Hepatocyte (in vitro differentiated cells): ENCODE measurements at regions not wholly inside any gene's neighbourhood (a gene's known extent, or its start where the extent isn't known, plus 50 kb on each side); places are given as distances from the start of the nearest gene placed in this dataset.
"Not testable (repeated sequence)": the region's sequence is repeated elsewhere in the genome, so short reads cannot be mapped to it uniquely, and the experiment has no call there.

Experiments
- DNase-seq: peaks from one replicate; pipeline ENCODE4 v3.0.0-alpha.2; 2016; ENCODE audit warnings: low spot score
- H2AFZ ChIP-seq: fragments of 200-600 bp; sonication (generic); 2 replicates; pipeline ENCODE4 v1.6.0; 2016; ENCODE audit warnings: antibody characterized with exemption, mild to moderate bottlenecking
- H3K27ac ChIP-seq: fragments of 200-600 bp; sonication (generic); 2 replicates; pipeline ENCODE4 v1.5.1; 2016; ENCODE audit warnings: mild to moderate bottlenecking
- H3K27me3 ChIP-seq: fragments of 200-600 bp; sonication (generic); 2 replicates; pipeline ENCODE4 v1.6.1; 2016
- H3K36me3 ChIP-seq: fragments of 200-600 bp; sonication (generic); replicated peaks from 2 replicates; pipeline ENCODE4 v1.5.1; 2016; ENCODE audit warnings: low read depth; ENCODE audit not compliant: insufficient read depth
- H3K4me1 ChIP-seq: fragments of 200-600 bp; sonication (generic); 2 replicates; pipeline ENCODE4 v1.5.1; 2016; ENCODE audit warnings: mild to moderate bottlenecking, moderate library complexity; ENCODE audit not compliant: insufficient read depth
- H3K4me2 ChIP-seq: fragments of 200-600 bp; sonication (generic); 2 replicates; pipeline ENCODE4 v1.6.0; 2016
- H3K4me3 ChIP-seq: fragments of 200-600 bp; sonication (generic); 2 replicates; pipeline ENCODE4 v1.5.1; 2016; ENCODE audit warnings: mild to moderate bottlenecking
- H3K79me2 ChIP-seq: fragments of 200-600 bp; sonication (generic); 2 replicates; pipeline ENCODE4 v1.6.0; 2017; ENCODE audit warnings: mild to moderate bottlenecking
- H3K9me2 ChIP-seq: fragments of 200-600 bp; sonication (generic); replicated peaks from 2 replicates; pipeline ENCODE4 v1.6.0; 2017; ENCODE audit warnings: mild to moderate bottlenecking; ENCODE audit not compliant: insufficient read depth
- H3K9me3 ChIP-seq: fragments of 200-600 bp; sonication (generic); 2 replicates; pipeline ENCODE4 v1.5.1; 2016; ENCODE audit warnings: low read depth, mild to moderate bottlenecking
- H4K20me1 ChIP-seq: fragments of 200-600 bp; sonication (generic); 2 replicates; pipeline ENCODE4 v1.6.0; 2016; ENCODE audit warnings: mild to moderate bottlenecking; ENCODE audit not compliant: insufficient read depth, poor library complexity, severe bottlenecking
- EZH2 ChIP-seq: fragments of 200-600 bp; sonication (generic); IDR thresholded peaks from 2 replicates; pipeline ENCODE4 v1.6.1; 2016; ENCODE audit warnings: antibody characterized with exemption, mild to moderate bottlenecking, borderline replicate concordance
- EZH2phosphoT487 ChIP-seq: fragments of 200-600 bp; sonication (generic); IDR thresholded peaks from one replicate; pipeline ENCODE4 v1.6.1; 2018; ENCODE audit warnings: antibody characterized with exemption, mild to moderate bottlenecking, low read depth, moderate library complexity; ENCODE audit not compliant: unreplicated experiment, severe bottlenecking
- WGBS: methylation state at CpG from one replicate; pipeline ENCODE4 v1.1.6; 2016; ENCODE audit warnings: low lambda C conversion rate; ENCODE audit errors: missing lambda C conversion rate; 5-methylcytosine and 5-hydroxymethylcytosine counted together
- TF ChIP-seq, protein P1 (sequence below): fragments of 200-600 bp; sonication (generic); IDR thresholded peaks from 2 replicates; pipeline ENCODE4 v1.5.1; 2016; ENCODE audit warnings: antibody characterized with exemption, mild to moderate bottlenecking; ENCODE audit not compliant: poor library complexity

DNA sequence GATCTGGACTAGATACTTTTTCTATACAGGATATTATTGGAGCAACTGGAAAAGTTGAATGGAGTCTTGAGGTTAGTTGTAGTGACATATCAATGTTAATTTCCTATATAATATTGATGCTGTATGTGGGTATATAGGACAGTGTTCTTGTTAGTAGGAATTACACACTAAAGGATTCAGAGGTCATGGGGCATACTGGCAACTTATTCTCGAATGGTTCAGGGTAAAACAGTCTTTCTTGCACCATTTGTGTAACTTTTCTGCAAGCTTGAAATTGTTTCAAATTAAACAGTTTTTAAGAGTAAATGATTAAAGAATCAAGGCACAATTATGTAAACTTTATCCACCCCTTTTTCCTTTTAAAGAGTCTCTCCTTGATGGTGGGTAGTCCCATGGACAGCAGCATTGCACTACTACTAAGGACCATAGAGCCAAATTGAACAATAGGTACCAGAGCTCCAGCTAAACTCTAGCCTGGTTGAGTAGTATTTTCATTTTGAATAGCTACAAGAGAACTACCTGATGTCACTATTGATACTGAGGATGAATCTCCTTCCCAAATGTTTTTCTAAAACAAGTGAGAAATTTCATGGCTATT, 70.1 kb downstream of the DMP1 start:
- no peak for DNase-seq
- Histone ChIP-seq H4K20me1 (no peaks in the 10 kb centered on the region), H3K4me2 (no peak overlapping the region), H3K27ac (no peak overlapping the region), H3K4me3 (no peak overlapping the region), H3K36me3 (no peaks in the 10 kb centered on the region), H3K79me2 (no peaks in the 10 kb centered on the region), H3K27me3 (no peaks in the 10 kb centered on the region), H3K4me1 (no peaks in the 10 kb centered on the region), H2AFZ (no peak overlapping the region), H3K9me3 (no peaks in the 10 kb centered on the region), H3K9me2 (no peaks in the 10 kb centered on the region)
- no peak for TF ChIP-seq EZH2
- no peak for TF ChIP-seq EZH2phosphoT487
- TF ChIP-seq, protein P1, sequence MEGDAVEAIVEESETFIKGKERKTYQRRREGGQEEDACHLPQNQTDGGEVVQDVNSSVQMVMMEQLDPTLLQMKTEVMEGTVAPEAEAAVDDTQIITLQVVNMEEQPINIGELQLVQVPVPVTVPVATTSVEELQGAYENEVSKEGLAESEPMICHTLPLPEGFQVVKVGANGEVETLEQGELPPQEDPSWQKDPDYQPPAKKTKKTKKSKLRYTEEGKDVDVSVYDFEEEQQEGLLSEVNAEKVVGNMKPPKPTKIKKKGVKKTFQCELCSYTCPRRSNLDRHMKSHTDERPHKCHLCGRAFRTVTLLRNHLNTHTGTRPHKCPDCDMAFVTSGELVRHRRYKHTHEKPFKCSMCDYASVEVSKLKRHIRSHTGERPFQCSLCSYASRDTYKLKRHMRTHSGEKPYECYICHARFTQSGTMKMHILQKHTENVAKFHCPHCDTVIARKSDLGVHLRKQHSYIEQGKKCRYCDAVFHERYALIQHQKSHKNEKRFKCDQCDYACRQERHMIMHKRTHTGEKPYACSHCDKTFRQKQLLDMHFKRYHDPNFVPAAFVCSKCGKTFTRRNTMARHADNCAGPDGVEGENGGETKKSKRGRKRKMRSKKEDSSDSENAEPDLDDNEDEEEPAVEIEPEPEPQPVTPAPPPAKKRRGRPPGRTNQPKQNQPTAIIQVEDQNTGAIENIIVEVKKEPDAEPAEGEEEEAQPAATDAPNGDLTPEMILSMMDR, result no peak
- 64% methylated on average over 1 of the region's 1 CpG for WGBS

DNA sequence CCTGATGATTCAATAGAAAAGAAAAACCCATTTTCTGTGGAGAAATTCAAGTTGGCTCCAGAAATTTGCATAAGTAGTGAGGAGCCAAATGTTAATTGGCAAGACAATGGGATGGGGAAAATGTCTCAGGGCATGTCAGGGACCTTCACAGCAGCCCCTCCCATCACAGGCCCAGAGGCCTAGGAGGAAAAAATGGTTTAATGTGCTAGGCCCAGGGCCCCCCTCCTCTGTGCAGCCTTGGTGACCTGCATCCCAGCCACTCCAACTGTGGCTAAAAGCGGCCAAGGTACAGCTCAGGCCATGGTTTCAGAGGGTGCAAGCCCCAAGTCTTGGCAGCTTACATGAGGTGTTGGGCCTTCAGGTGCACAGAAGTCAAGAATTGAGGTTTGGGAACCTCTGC, 74.1 kb upstream of the IBSP start:
- not testable (repeated sequence) for H3K4me2 ChIP-seq, H3K27ac ChIP-seq, H3K36me3 ChIP-seq, H3K4me3 ChIP-seq, H3K9me2 ChIP-seq, H3K4me1 ChIP-seq, H3K79me2 ChIP-seq, H4K20me1 ChIP-seq, H3K9me3 ChIP-seq, H2AFZ ChIP-seq, DNase-seq, H3K27me3 ChIP-seq
- WGBS, result 58% methylated on average over 1 of the region's 1 CpG

DNA sequence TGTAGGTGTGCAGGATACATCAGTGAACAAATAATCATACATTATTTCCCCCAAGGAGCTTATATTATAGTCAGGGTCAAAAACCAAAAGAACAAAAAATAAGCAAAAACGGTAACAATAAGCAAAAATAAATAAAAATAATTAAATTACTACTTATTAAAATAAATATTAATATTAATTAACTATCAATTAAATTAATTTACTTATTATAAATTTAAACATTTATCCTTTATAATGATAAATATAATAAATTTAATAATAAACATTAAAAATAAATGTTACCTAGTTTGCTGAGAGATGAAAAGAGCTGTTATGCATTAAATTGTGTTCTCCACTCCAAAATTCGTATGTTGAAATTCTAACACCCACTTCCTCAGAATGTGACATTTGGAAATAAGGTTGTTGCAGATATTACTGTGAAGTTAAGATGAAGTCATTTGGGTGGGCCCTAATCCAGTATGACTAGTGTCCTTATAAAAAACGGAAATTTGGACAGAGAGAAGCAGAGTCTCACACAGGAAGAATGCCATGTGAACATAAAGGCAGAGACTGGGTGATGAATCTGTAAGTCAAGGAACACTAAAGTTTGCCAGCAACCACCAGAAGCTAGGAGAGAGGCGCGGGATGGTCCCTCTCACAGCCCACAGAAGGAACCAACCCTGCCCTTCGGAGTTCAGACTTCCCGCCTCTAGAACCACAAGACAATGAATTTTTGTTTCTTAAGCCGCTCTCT, 67.2 kb upstream of the IBSP start:
- Histone ChIP-seq H3K36me3 (no peaks in the 10 kb centered on the region), H3K4me1 (no peaks in the 10 kb centered on the region), H2AFZ (no peak overlapping the region), H3K9me2 (no peaks in the 10 kb centered on the region), H3K9me3 (no peaks in the 10 kb centered on the region), H3K4me2 (no peak overlapping the region), H3K27ac (no peak overlapping the region), H4K20me1 (no peaks in the 10 kb centered on the region), H3K27me3 (no peaks in the 10 kb centered on the region), H3K4me3 (no peak overlapping the region), H3K79me2 (no peaks in the 10 kb centered on the region)
- no peak for DNase-seq
- TF ChIP-seq EZH2, result no peak
- no peak for TF ChIP-seq EZH2phosphoT487
- TF ChIP-seq, protein P1, result no peak
- 90% methylated on average over 8 of the region's 8 CpGs for WGBS

DNA sequence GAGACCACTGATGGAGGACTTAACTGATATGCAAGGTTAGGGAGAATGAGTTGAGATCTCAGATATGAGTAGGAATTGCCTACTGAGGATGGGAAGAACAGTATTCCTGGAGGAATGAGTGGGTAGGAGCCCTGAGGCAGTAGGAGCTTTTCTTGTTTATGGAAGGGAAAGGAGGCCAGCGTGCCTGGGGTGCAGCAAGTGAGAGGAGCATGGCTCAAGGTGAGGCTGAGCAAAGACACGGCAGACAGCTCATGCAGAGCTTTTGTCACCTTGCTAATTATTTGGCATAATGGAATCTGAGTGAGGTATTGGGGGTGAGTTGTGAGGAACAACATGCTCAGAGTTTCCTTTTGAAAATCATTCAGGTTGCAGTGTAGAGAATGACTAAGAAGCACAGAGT, 65.3 kb upstream of the IBSP start:
- Histone ChIP-seq H3K4me2 (no peak overlapping the region), H3K36me3 (no peaks in the 10 kb centered on the region), H3K4me1 (no peaks in the 10 kb centered on the region), H3K9me2 (no peaks in the 10 kb centered on the region), H3K9me3 (no peaks in the 10 kb centered on the region), H3K79me2 (no peaks in the 10 kb centered on the region), H3K27ac (no peak overlapping the region), H3K4me3 (no peak overlapping the region), H3K27me3 (no peaks in the 10 kb centered on the region), H2AFZ (no peak overlapping the region), H4K20me1 (no peaks in the 10 kb centered on the region)
- TF ChIP-seq, protein P1, result no peak
- WGBS, result 67% methylated on average over 2 of the region's 2 CpGs
- DNase-seq, result no peak
